GM18907 (cell line): ENCODE measurements at regions not wholly inside any gene's neighbourhood (a gene's known extent, or its start where the extent isn't known, plus 50 kb on each side); places are given as distances from the start of the nearest gene placed in this dataset.
"Not testable (repeated sequence)": the region's sequence is repeated elsewhere in the genome, so short reads cannot be mapped to it uniquely, and the experiment has no call there.

Experiments
- ATAC-seq: cut with Tn5 transposase; IDR thresholded peaks from one replicate; pipeline ENCODE4 v1.9.1; 2021; ENCODE audit warnings: mild to moderate bottlenecking, moderate library complexity; ENCODE audit not compliant: unreplicated experiment

GRCh38 chr4:32855622-32856021, 2135.5 kb downstream of the PCDH7 start:
- ATAC-seq = no peak

DNA sequence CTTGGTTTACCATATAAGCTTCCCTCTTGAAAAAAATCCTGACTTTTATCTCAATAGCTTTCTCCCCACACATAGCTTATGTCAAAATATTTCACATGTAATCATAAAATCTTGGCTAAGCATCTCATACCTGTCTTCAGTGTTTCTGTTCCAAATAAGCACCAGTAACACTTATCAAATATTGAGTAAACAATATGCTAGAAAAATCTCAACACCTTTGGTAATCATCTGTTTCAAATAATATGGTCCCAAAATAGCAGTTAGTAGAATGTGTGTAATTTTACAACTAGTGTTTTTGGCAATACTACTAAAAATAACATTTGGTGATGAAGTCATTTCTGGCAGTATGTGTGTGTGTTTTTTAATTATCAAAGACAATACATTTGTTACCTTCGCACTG, 2138.2 kb downstream of the PCDH7 start:
- no peak for ATAC-seq

- ATAC-seq = no peak
Observed at GRCh38 chr4:32858971-32859370, 2138.8 kb downstream of the PCDH7 start.

DNA sequence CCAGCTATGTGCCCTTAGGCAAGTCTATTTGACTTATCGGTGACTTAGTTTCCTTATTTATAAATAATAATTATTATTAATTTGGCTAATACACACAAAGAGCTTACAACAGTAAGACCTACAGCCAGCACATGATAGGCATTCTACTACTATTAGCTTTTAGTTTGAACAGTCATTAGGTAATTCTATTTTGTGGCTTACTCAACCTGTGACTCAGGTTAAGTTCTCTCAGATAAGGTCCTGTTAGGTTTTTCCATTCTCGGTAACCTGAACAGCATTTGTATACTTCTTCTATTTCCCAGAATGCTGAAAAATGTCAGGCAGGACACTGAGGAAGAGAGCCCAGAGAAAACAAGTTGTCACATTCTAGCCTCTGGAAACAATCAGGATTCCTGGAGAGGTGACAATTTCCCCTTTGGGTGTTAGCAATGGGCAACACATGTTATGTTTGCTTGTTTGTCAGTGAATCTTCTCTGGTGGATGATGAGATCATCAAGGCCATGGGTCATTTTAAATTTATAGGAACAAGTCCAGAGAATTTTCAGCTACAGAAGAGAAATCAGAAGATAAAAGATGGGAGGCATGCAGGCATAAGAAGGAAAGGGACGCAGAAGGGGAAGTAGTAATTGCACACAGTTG, 2144.7 kb downstream of the PCDH7 start:
- ATAC-seq = no peak

DNA sequence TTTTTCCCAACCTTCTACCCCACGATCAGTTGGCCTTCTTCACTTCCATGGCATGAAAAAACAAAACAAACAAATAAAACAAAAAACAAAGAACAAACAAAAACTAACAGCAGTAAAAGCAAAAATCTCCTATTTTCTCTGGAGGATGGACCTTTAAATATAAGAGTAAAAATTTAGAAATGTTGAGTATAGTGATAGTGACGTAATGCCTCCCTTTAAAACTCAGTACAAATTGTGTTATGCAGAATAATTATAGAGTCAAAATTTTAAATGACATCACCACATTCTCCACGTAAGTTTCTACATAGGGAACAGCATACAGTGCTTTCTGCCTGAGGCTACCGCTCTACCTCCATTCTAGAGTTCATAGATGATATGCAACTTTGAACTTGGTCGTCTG, 2156.4 kb downstream of the PCDH7 start:
- no peak for ATAC-seq

DNA sequence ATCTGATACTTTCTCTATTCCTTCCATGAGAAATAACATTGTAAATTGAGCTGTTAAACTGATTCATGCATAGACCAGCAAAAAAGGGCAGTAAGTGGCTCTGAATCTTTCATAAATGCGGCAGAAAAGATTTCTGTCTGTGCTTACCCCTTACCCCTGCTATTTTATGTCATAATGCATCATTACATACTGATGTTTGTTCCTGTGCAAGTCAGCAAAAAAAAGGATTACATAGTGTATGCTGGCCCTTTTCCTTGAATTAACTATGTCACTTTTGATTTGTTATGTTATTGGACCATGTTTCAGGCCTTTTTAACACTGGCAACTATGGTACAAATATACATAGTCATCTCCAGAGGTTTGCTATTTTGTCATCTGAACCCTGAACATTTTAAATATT, 2159.7 kb downstream of the PCDH7 start:
- no peak for ATAC-seq

GRCh38 chr4:32884198-32884597, 2164.0 kb downstream of the PCDH7 start:
- ATAC-seq = no peak

- no peak for ATAC-seq
Observed at GRCh38 chr4:32890398-32890797, 2170.2 kb downstream of the PCDH7 start.

DNA sequence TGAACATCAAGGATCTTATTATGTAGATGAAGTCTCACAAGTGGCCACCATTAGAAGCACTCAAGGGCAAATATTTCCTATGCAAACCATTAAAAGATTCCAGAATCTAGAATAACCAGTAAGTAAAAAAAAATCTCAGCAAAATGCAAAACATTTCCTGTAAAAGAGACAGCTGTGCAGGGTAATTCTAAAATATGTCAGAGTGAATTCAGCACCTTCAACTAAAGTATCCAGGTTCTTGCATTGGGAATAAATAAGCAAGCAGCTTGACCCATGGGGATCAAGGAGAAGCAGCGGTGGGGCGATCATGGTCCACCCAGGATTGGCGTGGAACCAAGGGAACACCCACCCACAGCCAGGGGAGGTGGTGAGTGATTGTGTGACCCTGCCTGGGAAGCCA, 2188.9 kb downstream of the PCDH7 start:
- ATAC-seq = no peak

DNA sequence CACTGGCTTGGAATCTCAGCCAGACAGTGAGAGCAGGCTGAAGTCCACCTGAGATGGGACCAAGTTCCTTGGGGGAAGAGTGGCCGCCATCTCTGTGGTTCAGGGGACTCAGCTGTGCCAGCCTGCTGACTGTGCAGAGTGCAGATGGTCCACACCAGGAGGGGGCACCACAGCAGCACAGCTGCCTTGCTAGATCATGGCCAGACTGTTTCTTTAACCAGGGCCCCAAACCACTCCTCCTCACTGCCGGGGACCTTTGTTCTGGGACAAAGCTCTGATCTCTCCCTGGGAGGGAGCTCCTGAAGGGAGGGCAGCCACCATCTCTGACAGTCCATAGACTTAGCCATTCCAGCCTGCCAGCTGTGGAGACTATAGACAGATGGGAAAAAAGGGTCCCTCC, 2189.6 kb downstream of the PCDH7 start:
- no peak for ATAC-seq

GRCh38 chr4:32917586-32917985, 2197.4 kb downstream of the PCDH7 start:
- no peak for ATAC-seq

- ATAC-seq = no peak
Observed at GRCh38 chr4:32929796-32930699, 2209.9 kb downstream of the PCDH7 start.

GRCh38 chr4:32930700-32931099, 2210.5 kb downstream of the PCDH7 start:
- ATAC-seq = no peak

- ATAC-seq = no peak
Observed at GRCh38 chr4:32931475-32931874, 2211.3 kb downstream of the PCDH7 start.

DNA sequence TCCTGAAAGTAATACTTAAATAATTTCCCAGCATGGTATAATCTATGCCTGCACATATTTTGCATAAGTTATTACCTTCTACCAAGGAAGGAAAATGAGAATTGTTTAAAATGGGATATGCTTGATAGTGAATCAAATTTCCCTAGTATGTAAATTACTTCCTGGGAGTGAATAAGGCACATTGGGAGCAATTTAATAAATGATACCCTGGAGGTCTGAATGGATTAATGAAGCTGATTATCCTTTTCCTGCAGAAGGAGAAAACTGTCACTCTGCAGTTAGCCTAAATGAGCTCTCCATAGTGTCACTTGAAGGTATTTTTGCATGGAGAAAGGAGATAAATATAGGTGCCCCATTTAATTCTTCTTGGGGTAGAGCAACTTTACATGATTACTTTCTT, 2212.0 kb downstream of the PCDH7 start:
- no peak for ATAC-seq

GRCh38 chr4:32939222-32939621, 2219.1 kb downstream of the PCDH7 start:
- ATAC-seq = not testable (repeated sequence)

GRCh38 chr4:32950866-32951265, 2230.7 kb downstream of the PCDH7 start:
- no peak for ATAC-seq

GRCh38 chr4:32958586-32958985, 2238.4 kb downstream of the PCDH7 start:
- ATAC-seq = no peak

GRCh38 chr4:32962100-32962499, 2241.9 kb downstream of the PCDH7 start:
- no peak for ATAC-seq

GRCh38 chr4:32985256-32985655, 2265.1 kb downstream of the PCDH7 start:
- no peak for ATAC-seq

DNA sequence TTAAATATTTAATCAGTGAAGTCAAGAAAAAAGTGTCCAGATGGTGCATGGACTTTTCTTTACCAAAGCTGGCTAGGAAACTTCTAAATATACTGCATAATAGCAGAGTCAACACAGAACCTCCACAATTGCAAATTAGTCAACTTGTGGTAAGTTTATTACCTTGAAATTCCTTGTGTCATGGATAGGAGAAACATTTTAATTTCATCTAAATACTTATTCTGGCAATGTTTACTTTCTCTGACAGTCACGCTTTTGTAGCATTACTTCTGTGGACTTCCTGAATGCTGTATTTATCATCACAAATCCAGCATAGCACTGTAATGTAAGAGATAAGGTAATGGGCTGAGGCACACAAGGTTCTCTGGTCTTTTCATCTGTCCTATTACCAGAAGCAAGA, 2266.1 kb downstream of the PCDH7 start:
- ATAC-seq = no peak

- ATAC-seq = no peak
Observed at GRCh38 chr4:32987111-32987510, 2266.9 kb downstream of the PCDH7 start.
